K562 (cell line): ENCODE measurements at regions not wholly inside any gene's neighbourhood (a gene's known extent, or its start where the extent isn't known, plus 50 kb on each side); places are given as distances from the start of the nearest gene placed in this dataset.

Source experiments
- ATAC-seq: fragments of 200-7000 bp; cut with Tn5 transposase; 3 replicates; pipeline ENCODE4 v1.9.1; 2020; ENCODE audit warnings: moderate library complexity
- BruUV-seq: library from RNA; stranded (reverse); fragments of 400-500 nt; replicated peaks from 2 replicates; lab custom pipeline; 2021; lab: Mats Ljungman, UMichigan
- CTCF ChIA-PET: fragments of 300-600 bp; formaldehyde crosslinking; extraction: SDS; loops from one replicate; lab custom pipeline; 2021; ENCODE audit warnings: low intra/inter-chr PET ratio; lab: Yijun Ruan, JAX
- POLR2A ChIA-PET: fragments of 300-600, 350-650 bp; sonication (Branson Sonifier 250); formaldehyde crosslinking; extraction: SDS; loops from one replicate; lab custom pipeline; 2021; ENCODE audit warnings: antibody characterized with exemption, inconsistent platforms; lab: Yijun Ruan, JAX
- DNase-seq, 4 experiments: peaks; one replicate each; pipeline versions ENCODE4 v3.0.0 to v3.0.0-alpha.2; 2011 to 2018; ENCODE audit warnings: low spot score in 3 of 4, mixed read lengths in 3 of 4; ENCODE audit errors: extremely low read depth in 1 of 4
- FAIRE-seq: peaks from 2 replicates; lab custom pipeline; 2011; peaks lifted over from hg19 to GRCh38; lab: Jason Lieb, UNC
- H2AFZ ChIP-seq: 2 replicates; pipeline ENCODE4 v1.6.0; 2011; ENCODE audit warnings: low read depth, low read length, control low read depth, inconsistent platforms
- H3K27ac ChIP-seq: fragments of 200-600 bp; 3 replicates; pipeline ENCODE4 v1.8.0; 2011; ENCODE audit warnings: low read depth, mild to moderate bottlenecking, control low read depth, inconsistent platforms, low read length, moderate library complexity, mixed read lengths; ENCODE audit errors: extremely low read depth
- H3K27me3 ChIP-seq, 2 experiments: fragments of 300-600 bp in 1 of 2; 2 replicates in 1 of 2; 3 replicates in 1 of 2; pipeline versions ENCODE4 v1.6.0 to v1.8.0; 2011; ENCODE audit warnings: inconsistent platforms in 2 of 2, low read length in 2 of 2, mild to moderate bottlenecking in 1 of 2, mixed read lengths in 1 of 2, moderate library complexity in 1 of 2; ENCODE audit not compliant: control insufficient read depth in 2 of 2, insufficient read depth in 2 of 2
- H3K36me3 ChIP-seq: fragments of 300-600 bp; 3 replicates; pipeline ENCODE4 v1.8.0; 2011; ENCODE audit warnings: mild to moderate bottlenecking, low read length, inconsistent platforms; ENCODE audit not compliant: control insufficient read depth, insufficient read depth
- H3K4me1 ChIP-seq, 2 experiments: fragments of 200-600 bp in 1 of 2; replicated peaks in 1 of 2; 2 replicates in 1 of 2; 3 replicates in 1 of 2; pipeline versions ENCODE4 v1.5.1 to v1.8.0; 2011; ENCODE audit warnings: inconsistent platforms in 2 of 2, low read length in 2 of 2, mild to moderate bottlenecking in 1 of 2, mixed read lengths in 1 of 2, moderate library complexity in 1 of 2; ENCODE audit not compliant: control insufficient read depth in 2 of 2, insufficient read depth in 2 of 2
- H3K4me2 ChIP-seq: 2 replicates; pipeline ENCODE4 v1.6.1; 2011; ENCODE audit warnings: low read length, control low read depth, inconsistent platforms, mixed read lengths; ENCODE audit not compliant: insufficient read depth
- H3K4me3 ChIP-seq: fragments of 200-600 bp; sonication (generic), shearing (Covaris generic); 2 replicates; pipeline ENCODE4 v1.5.1; 2016; ENCODE audit warnings: control low read depth, inconsistent platforms
- H3K79me2 ChIP-seq: fragments of 200-600 bp; 3 replicates; pipeline ENCODE4 v1.8.0; 2011; ENCODE audit warnings: low read length, inconsistent platforms; ENCODE audit not compliant: control insufficient read depth, insufficient read depth
- H3K9ac ChIP-seq, 2 experiments: 2 replicates each; pipeline versions ENCODE4 v1.6.0 to v1.6.1; 2011; ENCODE audit warnings: low read depth in 2 of 2, low read length in 2 of 2, control low read depth in 1 of 2, inconsistent platforms in 1 of 2, mild to moderate bottlenecking in 1 of 2, mixed read lengths in 1 of 2; ENCODE audit not compliant: insufficient read depth in 1 of 2
- H3K9me1 ChIP-seq: one replicate; pipeline ENCODE4 v1.6.0; 2011; ENCODE audit warnings: inconsistent platforms, mild to moderate bottlenecking, low read length, moderate library complexity; ENCODE audit not compliant: control insufficient read depth, insufficient read depth
- H3K9me3 ChIP-seq: replicated peaks from 2 replicates; pipeline ENCODE4 v1.5.1; 2011; ENCODE audit warnings: low read depth, low read length, inconsistent platforms; ENCODE audit not compliant: control insufficient read depth, insufficient read depth
- H4K20me1 ChIP-seq: replicated peaks from 2 replicates; pipeline ENCODE4 v1.6.1; 2011; ENCODE audit warnings: low read length, inconsistent platforms, mixed read lengths; ENCODE audit not compliant: control insufficient read depth, insufficient read depth
- ARID2 ChIP-seq: fragments of 450-650 bp; IDR thresholded peaks from 2 replicates; pipeline ENCODE4 v1.6.1; 2017; ENCODE audit warnings: antibody characterized with exemption, mild to moderate bottlenecking
- ATF1 ChIP-seq, 2 experiments: fragments of 450-650 bp in 1 of 2; IDR thresholded peaks; 2 replicates each; pipeline ENCODE4 v1.6.1; 2016; ENCODE audit warnings: missing compliant biosample characterization in 1 of 2, missing genetic modification characterization in 1 of 2
- WGBS: fragments of 100-300 bp; shearing (Covaris generic); methylation state at CpG from one replicate; pipeline ENCODE4 v1.1.6; 2016; ENCODE audit warnings: low coverage, mixed read lengths; ENCODE audit not compliant: insufficient coverage; ENCODE audit errors: missing lambda C conversion rate; 5-methylcytosine and 5-hydroxymethylcytosine counted together
- in situ Hi-C: fragments of 300-500 bp; cut with MboI; formaldehyde crosslinking; loops from 4 replicates; pipeline ENCODE4 v1.15.0; 2018; ENCODE audit warnings: inconsistent platforms, mixed read lengths
- intact Hi-C: fragments of 100-400 bp; cut with micrococcal nuclease; formaldehyde crosslinking; loops from 2 replicates; pipeline ENCODE4 v1.14.2; 2022
- TF ChIP-seq, protein P1 (sequence below): fragments of 250-450 bp; sonication (Bioruptor Pico); IDR thresholded peaks from 2 replicates; pipeline ENCODE4 v1.8.0; 2022; ENCODE audit warnings: moderate library complexity, mild to moderate bottlenecking, inconsistent platforms

DNA sequence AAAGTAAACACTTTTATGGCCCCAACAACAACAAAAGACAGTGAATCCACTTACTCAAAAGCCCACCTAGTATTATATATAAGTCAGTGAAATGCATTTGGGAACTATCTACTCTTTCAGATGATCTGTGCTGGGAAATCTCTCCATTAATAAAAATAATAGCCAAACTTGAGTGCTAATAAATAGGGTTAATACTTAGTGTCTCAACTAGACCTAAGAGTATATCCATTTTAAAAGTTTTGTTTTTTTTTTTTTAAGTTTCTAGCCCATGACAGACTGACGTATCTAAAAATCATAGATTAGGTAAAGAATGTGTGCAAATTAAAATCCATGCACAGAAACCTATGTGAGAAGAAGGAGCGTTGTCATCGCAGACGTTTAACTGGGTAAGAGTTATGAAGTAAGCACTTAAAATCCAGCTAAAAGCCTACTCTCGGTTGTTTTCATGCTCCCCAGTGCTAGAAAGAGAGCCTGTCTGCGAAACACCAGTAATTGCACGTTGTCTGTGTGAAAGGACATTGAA lies 83.4 kb upstream of the PELI1 start:
- no TSS peak for BruUV-seq
- H4K20me1 ChIP-seq, result no peaks in the 10 kb centered on the region
- intact Hi-C loops (no loop called here), in situ Hi-C loops (no loop called here)
- no peaks in the 10 kb centered on the region for H3K36me3 ChIP-seq
- POLR2A ChIA-PET, result interaction anchor here (0.6 to 1.9 kb wide), 8 partner anchors 9 to 379 kb away, joined by 3 to 7 read pairs (median 4); no protein-coding TSS in a partner anchor
- H3K4me3 ChIP-seq, result peak overlapping the region; percentile 39
- H3K4me1 ChIP-seq, result peaks cover 5 to 11% of the 10 kb centered on the region in 2 experiments; a peak in 1 of 5 replicates
- DNase-seq (no peak), FAIRE-seq (no peak), ATAC-seq (peak; percentile 12)
- no peaks in the 10 kb centered on the region for H3K79me2 ChIP-seq
- H3K4me2 ChIP-seq, result peak overlapping the region; percentile 87
- no peaks in the 10 kb centered on the region for H3K9me3 ChIP-seq
- peak overlapping the region; percentile 58 to 88; a peak in 3 of 4 replicates for H3K9ac ChIP-seq
- H3K9me1 ChIP-seq, result no peaks in the 10 kb centered on the region
- no peaks in the 10 kb centered on the region for H3K27me3 ChIP-seq
- TF ChIP-seq ATF1 (CRISPR knock-in tag; IDR thresholded peaks at IDR 0.05) (no peak), ATF1 (tag; IDR thresholded peaks at IDR 0.05) (peak; percentile 28; the same call in 1 of the 2 replicates), ARID2 (no peak)
- TF ChIP-seq, protein P1, sequence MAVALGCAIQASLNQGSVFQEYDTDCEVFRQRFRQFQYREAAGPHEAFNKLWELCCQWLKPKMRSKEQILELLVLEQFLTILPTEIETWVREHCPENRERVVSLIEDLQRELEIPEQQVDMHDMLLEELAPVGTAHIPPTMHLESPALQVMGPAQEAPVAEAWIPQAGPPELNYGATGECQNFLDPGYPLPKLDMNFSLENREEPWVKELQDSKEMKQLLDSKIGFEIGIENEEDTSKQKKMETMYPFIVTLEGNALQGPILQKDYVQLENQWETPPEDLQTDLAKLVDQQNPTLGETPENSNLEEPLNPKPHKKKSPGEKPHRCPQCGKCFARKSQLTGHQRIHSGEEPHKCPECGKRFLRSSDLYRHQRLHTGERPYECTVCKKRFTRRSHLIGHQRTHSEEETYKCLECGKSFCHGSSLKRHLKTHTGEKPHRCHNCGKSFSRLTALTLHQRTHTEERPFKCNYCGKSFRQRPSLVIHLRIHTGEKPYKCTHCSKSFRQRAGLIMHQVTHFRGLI, result no peak
- H3K27ac ChIP-seq, result peak overlapping the region; percentile 41; the same call in 2 of the 3 replicates
- H2AFZ ChIP-seq, result peak overlapping the region; percentile 96
- CTCF ChIA-PET, result no interaction called here
- WGBS, result 22% methylated on average over 7 of the region's 7 CpGs
